ENCODE measurements at regions not wholly inside any gene's neighbourhood (a gene's known extent, or its start where the extent isn't known, plus 50 kb on each side); places are given as distances from the start of the nearest gene placed in this dataset.
A peak's percentile ranks its signal among the peaks of the same experiment; 100 is the strongest.
"Not testable (repeated sequence)": the region's sequence is repeated elsewhere in the genome, so short reads cannot be mapped to it uniquely, and the experiment has no call there.

DNA sequence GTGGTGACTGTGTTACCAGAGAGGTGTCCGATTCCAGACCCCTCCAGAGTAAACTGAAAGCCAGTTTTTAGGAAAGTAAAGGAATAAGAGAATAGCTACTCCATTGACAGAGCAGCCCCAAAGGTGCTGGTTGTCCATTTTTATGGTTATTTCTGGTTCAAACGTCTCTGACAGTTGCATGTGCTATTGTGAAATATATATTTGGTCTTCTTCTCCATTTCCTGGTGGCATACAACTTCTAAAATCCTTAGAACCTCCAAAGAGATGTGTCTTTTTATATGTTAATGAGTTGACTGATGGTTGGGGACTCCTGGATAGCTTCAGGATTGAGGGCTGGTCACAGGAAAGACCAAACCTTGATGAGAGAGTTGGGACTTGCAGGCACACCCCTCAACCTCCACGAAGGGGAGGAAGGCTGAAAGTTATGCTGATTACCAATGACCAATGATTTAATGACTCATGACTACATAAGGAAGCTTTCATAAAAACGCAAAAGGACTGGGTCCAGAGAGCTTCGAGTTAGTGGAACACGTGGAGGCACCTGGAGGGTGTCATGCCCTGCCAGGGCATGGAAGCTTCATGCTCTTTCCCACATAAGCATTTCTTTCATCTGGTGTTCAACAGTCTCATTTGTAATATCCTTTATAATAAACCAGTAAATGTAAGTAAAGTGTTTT lies 100.7 kb downstream of the SLC16A1 start:
- no peak for DNase-seq (ENCODE audit: low read depth in 2 of 2)
- H3K4me3 ChIP-seq (replicated peaks in 1 of 2; ENCODE audit: low read depth in 2 of 2, low read length in 2 of 2) = peak overlapping the region in 1 of 2 donors; percentile 21
- no peak for TF ChIP-seq CTCF (IDR thresholded peaks at IDR 0.05; ENCODE audit: low read depth, low read length)

- not testable (repeated sequence) for DNase-seq (ENCODE audit: low read depth in 2 of 2)
- peak overlapping the region in 1 of 2 donors; percentile 21 for H3K4me3 ChIP-seq (replicated peaks in 1 of 2; ENCODE audit: low read depth in 2 of 2, low read length in 2 of 2)
Measured at GRCh38 chr1:112854368-112854984, 101.5 kb downstream of the SLC16A1 start.

- not testable (repeated sequence) for H3K4me3 ChIP-seq (replicated peaks in 1 of 2; ENCODE audit: low read depth in 2 of 2, low read length in 2 of 2); DNase-seq (ENCODE audit: low read depth in 2 of 2)
Measured at GRCh38 chr1:112853915-112854314, 102.1 kb downstream of the SLC16A1 start.

DNA sequence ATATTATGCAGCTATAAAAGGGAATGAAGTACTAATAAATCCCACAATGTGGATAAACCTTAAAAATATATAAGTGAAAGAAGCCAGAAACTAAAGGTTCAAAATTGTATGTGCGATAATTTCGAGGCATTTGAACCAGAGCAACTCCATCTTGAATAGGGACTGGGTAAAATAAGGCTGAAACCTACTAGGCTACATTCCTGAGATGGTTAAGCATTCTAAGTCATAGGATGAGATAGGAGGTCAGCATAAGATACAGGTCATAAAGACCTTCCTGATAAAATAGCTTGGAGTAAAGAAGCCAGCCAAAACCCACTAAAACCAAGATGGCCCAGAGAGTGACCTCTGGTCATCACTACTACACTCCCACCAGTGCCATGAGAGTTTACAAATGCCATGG lies 103.1 kb downstream of the SLC16A1 start:
- no peak for DNase-seq (ENCODE audit: low read depth in 2 of 2)
- no peak for TF ChIP-seq CTCF (IDR thresholded peaks at IDR 0.05; ENCODE audit: low read depth, low read length)
- H3K4me3 ChIP-seq (replicated peaks in 1 of 2; ENCODE audit: low read depth in 2 of 2, low read length in 2 of 2) = no peak overlapping the region

- no peak overlapping the region for H3K4me3 ChIP-seq (replicated peaks in 1 of 2; ENCODE audit: low read depth in 2 of 2, low read length in 2 of 2)
- DNase-seq (ENCODE audit: low read depth in 2 of 2) = no peak
- no peak for TF ChIP-seq CTCF (IDR thresholded peaks at IDR 0.05; ENCODE audit: low read depth, low read length)
Measured at GRCh38 chr1:112852276-112852675, 103.7 kb downstream of the SLC16A1 start.

DNA sequence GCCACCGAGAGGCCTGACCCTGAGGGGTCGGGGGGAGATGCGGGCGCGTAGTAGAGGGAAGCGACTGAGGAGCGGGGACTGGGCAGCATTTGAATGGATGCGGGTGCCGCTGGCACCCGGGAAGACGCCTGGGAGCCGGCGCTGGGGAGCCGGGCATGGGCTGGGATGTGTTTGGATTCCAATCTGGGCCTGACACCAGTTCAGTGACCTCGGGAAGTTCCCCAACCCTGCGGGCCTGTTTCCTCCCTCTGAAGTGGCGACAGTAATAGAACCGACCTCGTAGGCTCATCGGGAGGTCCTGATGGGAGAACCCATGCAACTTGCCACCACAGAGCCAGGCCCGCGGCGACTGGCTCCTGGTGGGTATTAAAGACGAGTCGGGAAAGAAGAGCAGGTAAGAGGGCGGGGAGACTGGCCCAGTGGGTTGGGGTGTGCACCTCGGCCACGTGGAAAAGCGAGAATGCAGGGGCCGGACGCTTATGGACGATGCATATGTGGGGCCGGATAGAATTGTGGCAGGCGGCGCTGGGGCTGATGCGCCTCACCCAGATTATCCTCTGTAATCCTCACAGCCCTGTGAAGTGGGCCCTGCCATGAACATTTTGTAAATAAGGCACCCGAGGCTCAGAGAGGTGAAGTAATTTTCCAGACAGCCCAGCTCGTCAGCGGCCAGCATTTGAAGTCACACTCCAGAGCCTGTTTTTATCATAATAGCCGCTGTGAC lies 105.8 kb downstream of the SLC16A1 start:
- DNase-seq (ENCODE audit: low read depth in 2 of 2) = peak in 1 of 2 donors; percentile 19
- peak overlapping the region; percentile 52 to 59 for H3K4me3 ChIP-seq (replicated peaks in 1 of 2; ENCODE audit: low read depth in 2 of 2, low read length in 2 of 2)
- no peak for TF ChIP-seq CTCF (IDR thresholded peaks at IDR 0.05; ENCODE audit: low read depth, low read length)

DNA sequence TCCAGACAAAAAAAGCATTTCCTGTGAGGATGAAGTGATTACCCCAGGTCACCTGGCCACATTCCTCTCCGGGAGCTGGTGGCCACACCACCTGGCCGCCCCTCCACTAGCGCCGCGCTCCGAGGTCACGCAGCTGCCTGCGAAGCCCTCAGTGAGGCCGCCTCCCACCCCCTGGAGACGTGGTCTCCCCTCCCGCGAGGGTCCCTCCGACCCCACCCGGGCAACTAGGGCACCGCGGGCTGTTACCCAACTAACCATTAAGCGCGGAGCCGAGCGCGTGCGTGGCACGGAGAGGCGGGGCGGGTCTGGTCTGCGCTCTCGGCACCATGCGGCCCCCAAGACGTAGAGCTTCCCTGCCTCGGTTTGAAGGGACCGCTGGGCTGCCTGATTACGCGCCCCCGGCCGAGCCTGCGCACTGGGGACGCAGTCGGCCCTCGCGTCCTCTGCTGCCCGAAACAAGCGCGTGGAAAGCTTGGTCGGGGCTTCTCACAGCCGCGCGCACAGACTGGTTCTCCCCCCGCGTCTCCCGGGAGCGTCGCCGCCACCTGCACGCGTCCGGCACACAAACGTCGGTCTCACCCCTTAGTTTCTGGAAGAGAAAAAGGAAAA lies 106.5 kb downstream of the SLC16A1 start:
- TF ChIP-seq CTCF (IDR thresholded peaks at IDR 0.05; ENCODE audit: low read depth, low read length) = no peak
- peak overlapping the region; percentile 52 to 59 for H3K4me3 ChIP-seq (replicated peaks in 1 of 2; ENCODE audit: low read depth in 2 of 2, low read length in 2 of 2)
- peak; percentile 34 to 49 for DNase-seq (ENCODE audit: low read depth in 2 of 2)
